ENCODE measurements at regions not wholly inside any gene's neighbourhood (a gene's known extent, or its start where the extent isn't known, plus 50 kb on each side); places are given as distances from the start of the nearest gene placed in this dataset.

DNA sequence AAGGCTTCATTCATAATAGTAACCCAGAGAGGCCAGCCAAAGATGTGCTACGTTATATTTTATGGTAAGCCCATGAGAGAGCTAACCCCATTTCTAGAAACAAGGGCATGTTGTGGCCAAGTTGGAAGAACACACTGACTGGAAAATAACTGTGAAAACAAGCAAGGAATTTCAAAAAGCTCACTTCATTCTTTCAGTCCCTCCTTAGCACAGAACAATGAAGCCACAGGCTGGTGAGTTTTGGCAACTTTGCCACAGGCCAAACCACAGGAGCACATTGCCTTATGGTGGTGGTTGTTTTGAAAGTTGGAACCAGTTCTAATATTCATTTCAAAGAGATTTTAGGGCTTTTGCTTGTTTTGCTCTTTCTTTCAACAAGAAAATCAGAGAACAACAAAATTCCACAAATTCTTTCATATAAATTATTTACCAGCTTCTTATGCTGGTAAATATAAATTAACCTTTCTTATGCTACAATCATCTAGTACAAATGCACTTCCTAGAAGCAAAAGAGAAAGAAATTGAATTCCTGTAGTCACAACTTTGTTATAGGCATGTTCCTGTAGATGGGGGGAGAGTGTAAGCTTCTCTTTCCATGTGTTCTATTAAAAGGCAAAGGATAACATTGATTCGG is 225.4 kb upstream of the RFX3 start:
- no peaks in the 10 kb centered on the region for H3K79me2 ChIP-seq
- no peak overlapping the region for H2AFZ ChIP-seq
- no peaks in the 10 kb centered on the region for H3K4me1 ChIP-seq
- no peak overlapping the region for H3K4me3 ChIP-seq (ENCODE audit: low read depth, low read length)
- no peaks in the 10 kb centered on the region for H3K27me3 ChIP-seq (ENCODE audit: control insufficient read depth, insufficient read depth, low read length)
- no peak overlapping the region for H3K9ac ChIP-seq
- no peak overlapping the region for H3K27ac ChIP-seq
- no peak overlapping the region for H3K4me2 ChIP-seq (ENCODE audit: low read length)
- no peaks in the 10 kb centered on the region for H3K36me3 ChIP-seq (ENCODE audit: control insufficient read depth, insufficient read depth, low read length)
- TF ChIP-seq CTCF (IDR thresholded peaks at IDR 0.05), result no peak
- H3K9me3 ChIP-seq (ENCODE audit: control insufficient read depth, low read length), result no peaks in the 10 kb centered on the region

DNA sequence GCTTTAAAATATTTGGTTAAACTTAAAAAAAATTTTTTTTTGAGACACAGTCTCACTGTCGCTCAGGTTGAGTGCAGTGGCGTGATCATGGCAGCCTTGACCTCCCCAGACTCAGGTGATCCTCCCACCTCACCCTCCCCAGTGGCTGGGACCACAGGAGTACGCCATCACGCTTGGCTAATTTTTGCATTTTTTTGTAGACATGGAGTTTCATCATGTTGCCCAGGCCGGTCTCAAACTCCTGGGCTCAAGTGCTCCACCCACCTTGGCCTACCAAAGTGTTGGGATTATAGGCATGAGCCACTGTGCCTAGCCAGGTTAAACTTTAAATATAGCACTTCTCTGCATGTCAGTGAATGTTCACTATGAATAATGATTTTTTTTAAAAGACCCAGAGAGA is 224.5 kb upstream of the RFX3 start:
- Histone ChIP-seq H3K36me3 (ENCODE audit: control insufficient read depth, insufficient read depth, low read length) (no peaks in the 10 kb centered on the region), H3K27ac (no peak overlapping the region), H3K4me2 (ENCODE audit: low read length) (no peak overlapping the region), H3K4me3 (ENCODE audit: low read depth, low read length) (no peak overlapping the region), H3K4me1 (no peaks in the 10 kb centered on the region), H2AFZ (no peak overlapping the region), H3K9me3 (ENCODE audit: control insufficient read depth, low read length) (no peaks in the 10 kb centered on the region), H3K9ac (no peak overlapping the region), H3K27me3 (ENCODE audit: control insufficient read depth, insufficient read depth, low read length) (no peaks in the 10 kb centered on the region), H3K79me2 (no peaks in the 10 kb centered on the region)
- TF ChIP-seq CTCF (IDR thresholded peaks at IDR 0.05), result no peak

- Histone ChIP-seq H3K4me3 (ENCODE audit: low read depth, low read length) (no peak overlapping the region), H3K9ac (no peak overlapping the region), H3K4me1 (no peaks in the 10 kb centered on the region), H3K79me2 (no peaks in the 10 kb centered on the region), H3K27me3 (ENCODE audit: control insufficient read depth, insufficient read depth, low read length) (no peaks in the 10 kb centered on the region), H3K4me2 (ENCODE audit: low read length) (no peak overlapping the region), H2AFZ (no peak overlapping the region), H3K27ac (no peak overlapping the region), H3K9me3 (ENCODE audit: control insufficient read depth, low read length) (no peaks in the 10 kb centered on the region), H3K36me3 (ENCODE audit: control insufficient read depth, insufficient read depth, low read length) (no peaks in the 10 kb centered on the region)
- TF ChIP-seq CTCF (IDR thresholded peaks at IDR 0.05), result no peak
Measured at GRCh38 chr9:3746296-3747275, 220.8 kb upstream of the RFX3 start.

- no peak for TF ChIP-seq CTCF (IDR thresholded peaks at IDR 0.05)
- Histone ChIP-seq H3K79me2 (no peaks in the 10 kb centered on the region), H3K4me2 (ENCODE audit: low read length) (no peak overlapping the region), H3K27ac (no peak overlapping the region), H3K27me3 (ENCODE audit: control insufficient read depth, insufficient read depth, low read length) (no peaks in the 10 kb centered on the region), H3K9ac (no peak overlapping the region), H3K36me3 (ENCODE audit: control insufficient read depth, insufficient read depth, low read length) (no peaks in the 10 kb centered on the region), H3K4me3 (ENCODE audit: low read depth, low read length) (no peak overlapping the region), H2AFZ (no peak overlapping the region), H3K9me3 (ENCODE audit: control insufficient read depth, low read length) (no peaks in the 10 kb centered on the region), H3K4me1 (no peaks in the 10 kb centered on the region)
Measured at GRCh38 chr9:3743901-3744413, 218.2 kb upstream of the RFX3 start.

Measured in parathyroid adenoma (tissue), 2 donors.